Kidney capillary endothelial cell (primary cell): ENCODE measurements at regions not wholly inside any gene's neighbourhood (a gene's known extent, or its start where the extent isn't known, plus 50 kb on each side); places are given as distances from the start of the nearest gene placed in this dataset.
"Not testable (repeated sequence)": the region's sequence is repeated elsewhere in the genome, so short reads cannot be mapped to it uniquely, and the experiment has no call there.

ENCODE experiments used
- DNase-seq: peaks from one replicate; pipeline ENCODE4 v3.0.0-alpha.2; 2018; ENCODE audit warnings: low spot score

- DNase-seq, result no peak
These were observed 241.4 kb upstream of the DGKB start for GRCh38 chr7:15143936-15144335.

- DNase-seq, result no peak
These were observed 240.6 kb upstream of the DGKB start for GRCh38 chr7:15143121-15143520.

- DNase-seq, result no peak
These were observed 237.9 kb upstream of the DGKB start for GRCh38 chr7:15140431-15140830.

GRCh38 chr7:15131661-15132060 is 229.1 kb upstream of the DGKB start:
- no peak for DNase-seq

GRCh38 chr7:15130666-15131541 is 228.4 kb upstream of the DGKB start:
- DNase-seq, result peak; percentile 79

GRCh38 chr7:15128716-15129115 is 226.2 kb upstream of the DGKB start:
- DNase-seq, result no peak

GRCh38 chr7:15126653-15127052 is 224.1 kb upstream of the DGKB start:
- not testable (repeated sequence) for DNase-seq

GRCh38 chr7:15123901-15124300 is 221.3 kb upstream of the DGKB start:
- DNase-seq, result no peak

GRCh38 chr7:15113752-15114151 is 211.2 kb upstream of the DGKB start:
- no peak for DNase-seq

- DNase-seq, result no peak
These were observed 203.2 kb upstream of the DGKB start for GRCh38 chr7:15105711-15106110.

- no peak for DNase-seq
These were observed 202.0 kb upstream of the DGKB start for GRCh38 chr7:15104411-15105092.

GRCh38 chr7:15099074-15099473 is 196.5 kb upstream of the DGKB start:
- DNase-seq, result no peak

- no peak for DNase-seq
These were observed 194.3 kb upstream of the DGKB start for GRCh38 chr7:15096853-15097252.

GRCh38 chr7:15094989-15095388 is 192.4 kb upstream of the DGKB start:
- no peak for DNase-seq

- DNase-seq, result no peak
These were observed 185.2 kb upstream of the DGKB start for GRCh38 chr7:15087771-15088170.

GRCh38 chr7:15086862-15087261 is 184.3 kb upstream of the DGKB start:
- DNase-seq, result no peak

- DNase-seq, result no peak
These were observed 183.6 kb upstream of the DGKB start for GRCh38 chr7:15086131-15086611.

- no peak for DNase-seq
These were observed 182.8 kb upstream of the DGKB start for GRCh38 chr7:15085366-15085765.

- no peak for DNase-seq
These were observed 181.8 kb upstream of the DGKB start for GRCh38 chr7:15084368-15084767.

GRCh38 chr7:15081891-15082290 is 179.3 kb upstream of the DGKB start:
- DNase-seq, result no peak

- no peak for DNase-seq
These were observed 170.8 kb upstream of the DGKB start for GRCh38 chr7:15073301-15073700.

- DNase-seq, result no peak
These were observed 165.8 kb upstream of the DGKB start for GRCh38 chr7:15068324-15068723.

GRCh38 chr7:15057272-15057671 is 154.7 kb upstream of the DGKB start:
- no peak for DNase-seq
